ENCODE measurements at regions not wholly inside any gene's neighbourhood (a gene's known extent, or its start where the extent isn't known, plus 50 kb on each side); places are given as distances from the start of the nearest gene placed in this dataset.

GRCh38 chr15:89399238-89400115 lies 64.9 kb upstream of the POLG start:
- DNase-seq: peak; percentile 7

DNA sequence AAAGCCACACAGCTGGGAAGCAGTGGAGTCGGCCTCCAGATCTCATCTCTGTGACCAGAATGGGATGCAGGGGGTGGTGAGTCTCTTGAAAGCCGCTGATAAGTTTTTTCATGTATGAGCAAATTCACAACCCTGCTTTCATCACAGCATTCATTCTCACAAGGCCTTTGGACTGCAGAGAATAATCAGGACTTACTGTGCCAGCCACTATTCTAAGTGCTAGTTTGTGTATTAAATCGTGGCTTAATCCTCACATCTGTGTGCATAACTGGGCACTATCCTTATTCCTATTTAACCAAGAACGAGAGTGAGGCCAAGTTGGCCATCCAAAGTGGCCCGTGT lies 64.2 kb upstream of the POLG start:
- DNase-seq: no peak

DNA sequence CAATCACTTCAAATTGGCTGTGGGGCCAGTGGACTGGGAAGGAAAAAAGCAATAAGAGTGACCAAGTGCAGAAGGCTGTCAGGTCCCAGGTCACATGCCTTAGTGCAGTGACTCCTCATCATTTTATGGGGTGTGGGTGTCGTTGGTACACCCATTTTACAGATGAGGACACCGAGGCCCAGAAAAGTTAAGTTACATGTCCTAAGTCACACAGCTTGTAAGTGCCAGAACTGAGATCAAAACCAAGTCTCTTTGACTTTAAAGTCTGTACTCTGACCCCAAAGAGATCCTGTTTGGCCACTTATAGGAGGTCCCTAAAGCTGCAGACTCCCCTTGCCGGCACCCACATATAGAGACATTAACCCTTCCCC lies 63.0 kb upstream of the POLG start:
- DNase-seq: no peak

GRCh38 chr15:89396723-89397652 lies 62.4 kb upstream of the POLG start:
- DNase-seq: no peak

DNA sequence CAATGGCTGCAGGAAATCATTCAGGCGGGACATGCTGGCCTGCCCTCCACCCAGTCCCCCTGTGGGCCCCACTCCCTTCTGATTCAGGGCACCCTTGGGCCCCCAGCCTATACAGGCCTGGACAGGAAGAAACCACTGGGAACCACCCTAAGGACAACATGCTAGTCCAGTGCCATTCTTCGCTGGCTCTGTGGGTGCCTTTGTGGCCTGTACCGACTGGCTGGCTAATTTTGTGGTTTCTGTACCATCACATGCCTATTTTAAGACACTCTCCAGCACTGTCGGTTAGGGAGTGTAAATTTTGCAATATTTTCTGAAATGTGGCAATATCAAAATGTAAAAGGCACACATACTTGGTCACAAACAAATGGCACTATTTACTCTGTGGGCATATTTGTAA lies 61.4 kb upstream of the POLG start:
- no peak for DNase-seq

DNA sequence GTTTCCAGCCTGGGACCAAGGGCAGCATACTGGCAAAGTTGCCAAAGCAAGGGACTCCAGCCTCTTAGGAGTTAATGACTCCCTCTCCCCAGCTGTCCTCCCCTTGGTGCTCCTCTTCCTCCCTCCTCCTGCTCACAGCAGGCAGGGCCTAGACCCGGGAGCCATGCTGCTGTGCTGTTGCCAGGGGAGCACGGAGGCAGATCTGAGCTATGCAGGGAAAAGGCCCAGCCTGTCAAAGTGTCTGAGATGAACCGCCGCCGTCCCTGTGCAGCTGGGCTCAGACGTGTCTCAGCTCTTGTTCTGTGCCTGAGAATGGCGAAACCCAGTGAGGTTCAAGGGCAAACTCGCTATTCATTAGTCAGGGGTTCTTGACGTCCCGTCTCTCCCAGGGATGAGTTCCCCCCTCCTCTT lies 60.8 kb upstream of the POLG start:
- DNase-seq: no peak

GRCh38 chr15:89395031-89395430 lies 60.4 kb upstream of the POLG start:
- no peak for DNase-seq

- DNase-seq: no peak
These were observed 58.4 kb upstream of the POLG start for GRCh38 chr15:89393056-89393455.

- DNase-seq: no peak
These were observed 57.1 kb upstream of the POLG start for GRCh38 chr15:89391685-89392257.

DNA sequence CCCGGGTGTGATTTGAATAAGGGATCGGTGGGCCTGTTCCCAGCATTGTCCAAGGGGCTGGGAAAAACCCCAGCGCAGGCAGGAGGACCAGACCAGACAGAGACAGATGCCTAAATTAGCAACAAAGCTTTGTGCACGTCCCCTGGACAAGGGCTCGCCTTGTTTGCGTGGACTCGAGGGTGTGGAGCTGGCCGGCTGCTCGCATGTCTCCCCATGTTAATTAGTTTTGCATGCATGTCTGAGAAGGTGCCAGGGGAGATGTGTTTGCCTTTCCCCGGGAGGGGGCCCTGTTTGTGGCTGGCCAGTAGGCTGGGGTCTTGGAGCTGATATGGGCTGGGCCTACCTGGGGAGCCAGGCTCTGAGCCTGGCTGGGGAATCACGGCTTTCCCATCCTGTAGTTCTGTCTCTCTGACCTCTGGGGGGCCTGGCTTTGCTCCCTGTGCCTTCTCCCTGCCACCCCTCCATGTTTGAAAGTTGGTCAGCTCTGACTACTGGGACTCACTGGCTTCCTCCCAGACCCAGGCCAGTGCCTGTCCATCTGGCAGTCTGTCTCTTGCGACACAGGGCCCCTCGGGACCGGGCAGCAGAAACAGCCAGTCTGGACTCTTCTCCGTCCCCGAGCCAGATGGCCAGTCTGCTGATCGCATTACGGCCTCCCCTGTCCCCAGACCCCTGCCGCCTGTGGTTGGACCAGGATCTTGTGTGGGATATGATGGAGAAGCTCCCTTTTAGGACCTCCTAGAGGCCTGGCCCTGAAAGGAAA lies 55.4 kb upstream of the POLG start:
- no peak for DNase-seq

DNA sequence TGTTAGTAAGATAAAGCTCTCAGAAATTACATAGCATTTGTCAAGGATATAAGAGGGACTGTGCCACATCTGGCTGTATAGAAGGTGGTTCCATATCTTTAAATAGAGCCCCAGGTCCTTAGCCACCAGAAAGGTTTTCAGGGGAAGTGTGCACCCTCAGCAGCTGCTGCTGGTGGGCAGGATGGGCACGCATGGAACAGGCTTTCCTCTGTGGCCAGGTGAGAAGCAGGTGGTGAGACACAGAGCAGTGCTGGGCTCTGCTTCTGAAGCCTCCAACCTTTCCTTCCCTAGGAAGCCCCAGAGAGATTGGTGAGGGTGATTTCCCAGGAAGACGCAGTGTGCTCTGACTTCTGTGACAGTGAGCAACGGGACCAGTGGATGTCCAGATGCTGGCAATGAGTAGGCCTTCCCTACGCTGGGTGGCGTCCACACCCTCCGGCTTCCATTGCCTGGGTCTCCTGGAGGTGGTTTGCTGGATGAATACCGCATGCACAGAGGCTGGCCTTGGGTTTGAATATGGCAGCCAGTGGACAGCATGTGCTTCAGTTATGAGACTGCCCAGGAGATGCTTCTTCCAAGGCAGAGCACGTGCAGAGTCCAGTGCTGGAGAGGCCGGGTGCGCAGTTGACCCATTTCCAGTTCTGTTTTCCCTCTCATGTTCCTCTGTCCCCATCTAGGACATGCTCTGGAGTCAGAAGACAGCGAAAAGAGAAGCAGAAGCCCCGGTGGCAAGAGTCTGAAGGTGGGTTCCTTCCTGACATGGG lies 52.7 kb upstream of the POLG start:
- DNase-seq: no peak

DNA sequence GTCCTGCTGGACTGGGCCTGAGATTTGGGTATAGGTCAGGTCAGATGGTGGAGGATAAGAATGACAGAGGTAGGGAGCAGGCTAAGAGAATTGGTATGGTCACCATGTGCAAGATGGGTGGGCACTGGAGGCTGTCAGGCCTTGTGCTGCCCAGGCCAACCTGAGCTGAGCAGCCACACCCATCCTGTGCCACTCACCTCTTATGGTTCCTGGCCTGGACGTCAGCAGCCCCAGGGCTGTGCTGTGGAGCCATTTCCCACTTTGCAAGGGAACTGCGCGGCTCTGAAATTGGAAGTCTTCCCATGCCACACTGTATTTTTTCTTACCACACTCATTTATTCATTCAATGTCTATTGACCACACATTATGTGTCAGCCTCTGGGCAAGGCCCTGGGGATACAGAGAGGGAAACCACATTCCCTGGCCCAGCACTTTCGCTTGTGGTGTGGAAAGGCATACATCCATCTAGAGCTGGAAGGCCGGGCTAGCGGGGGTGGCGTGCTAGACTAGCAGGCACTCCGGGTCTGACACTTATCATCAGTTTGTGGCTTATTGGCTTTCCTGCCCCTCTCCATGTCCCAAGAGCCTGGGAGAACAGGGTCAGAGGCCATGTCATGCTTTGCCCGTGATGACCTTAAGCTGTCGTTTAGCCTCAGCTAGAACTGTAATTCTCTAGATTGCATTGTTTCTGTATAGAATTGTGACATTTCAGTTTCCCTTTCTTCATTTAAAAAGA lies 51.1 kb upstream of the POLG start:
- DNase-seq: no peak

All from effector CD8-positive, alpha-beta T cell (primary cell).